ENCODE measurements at regions not wholly inside any gene's neighbourhood (a gene's known extent, or its start where the extent isn't known, plus 50 kb on each side); places are given as distances from the start of the nearest gene placed in this dataset.

GRCh38 chr3:31043184-31043819 lies 148.8 kb upstream of the GADL1 start:
- Mint-ChIP-seq H3K9me3 (peaks cover 0 to 1% of the 10 kb centered on the region in 2 donors), H3K27me3 (peaks cover 8 to 24% of the 10 kb centered on the region in 2 donors), H3K27ac (no peak overlapping the region), H3K36me3 (ENCODE audit: insufficient read depth) (no peaks in the 10 kb centered on the region), H3K4me1 (ENCODE audit: low read depth in 2 of 2) (no peaks in the 10 kb centered on the region), H3K4me3 (no peak overlapping the region)
- DNase-seq, result no peak
- no peak for ATAC-seq (replicated peaks)

GRCh38 chr3:31047673-31048072 lies 153.2 kb upstream of the GADL1 start:
- Mint-ChIP-seq H3K27ac (no peak overlapping the region), H3K36me3 (ENCODE audit: insufficient read depth) (no peaks in the 10 kb centered on the region), H3K4me3 (no peak overlapping the region), H3K27me3 (peaks cover 17 to 27% of the 10 kb centered on the region in 2 donors), H3K9me3 (peaks cover 0 to 3% of the 10 kb centered on the region in 2 donors), H3K4me1 (ENCODE audit: low read depth in 2 of 2) (no peaks in the 10 kb centered on the region)
- ATAC-seq (replicated peaks), result no peak
- no peak for DNase-seq

- Mint-ChIP-seq H3K27ac (no peak overlapping the region), H3K27me3 (peaks cover 17 to 27% of the 10 kb centered on the region in 2 donors), H3K4me1 (ENCODE audit: low read depth in 2 of 2) (no peaks in the 10 kb centered on the region), H3K4me3 (no peak overlapping the region), H3K9me3 (peaks cover 0 to 3% of the 10 kb centered on the region in 2 donors), H3K36me3 (ENCODE audit: insufficient read depth) (no peaks in the 10 kb centered on the region)
- ATAC-seq (replicated peaks) (no peak), DNase-seq (no peak)
Observed at GRCh38 chr3:31048143-31048542, 153.7 kb upstream of the GADL1 start.

- ATAC-seq (replicated peaks) (no peak), DNase-seq (no peak)
- Mint-ChIP-seq H3K4me1 (ENCODE audit: low read depth in 2 of 2) (no peaks in the 10 kb centered on the region), H3K36me3 (ENCODE audit: insufficient read depth) (no peaks in the 10 kb centered on the region), H3K9me3 (peaks cover 0 to 2% of the 10 kb centered on the region in 2 donors), H3K27ac (no peak overlapping the region), H3K4me3 (no peak overlapping the region), H3K27me3 (peaks cover 17 to 27% of the 10 kb centered on the region in 2 donors)
Observed at GRCh38 chr3:31050296-31050695, 155.8 kb upstream of the GADL1 start.

GRCh38 chr3:31051226-31051625 lies 156.8 kb upstream of the GADL1 start:
- ATAC-seq (replicated peaks) (no peak), DNase-seq (no peak)
- H3K4me3 Mint-ChIP-seq, result no peak overlapping the region
- H3K27ac Mint-ChIP-seq, result no peak overlapping the region
- no peaks in the 10 kb centered on the region for H3K4me1 Mint-ChIP-seq (ENCODE audit: low read depth in 2 of 2)
- H3K9me3 Mint-ChIP-seq, result peaks cover 0 to 2% of the 10 kb centered on the region in 2 donors
- H3K36me3 Mint-ChIP-seq (ENCODE audit: insufficient read depth), result no peaks in the 10 kb centered on the region
- peaks cover 17 to 27% of the 10 kb centered on the region in 2 donors for H3K27me3 Mint-ChIP-seq

GRCh38 chr3:31053299-31053698 lies 158.8 kb upstream of the GADL1 start:
- no peaks in the 10 kb centered on the region for H3K36me3 Mint-ChIP-seq (ENCODE audit: insufficient read depth)
- no peak for DNase-seq
- H3K27ac Mint-ChIP-seq, result no peak overlapping the region
- H3K4me1 Mint-ChIP-seq (ENCODE audit: low read depth in 2 of 2), result no peaks in the 10 kb centered on the region
- ATAC-seq (replicated peaks), result no peak
- peaks cover 0 to 2% of the 10 kb centered on the region in 2 donors for H3K9me3 Mint-ChIP-seq
- peaks cover 3 to 18% of the 10 kb centered on the region in 2 donors for H3K27me3 Mint-ChIP-seq
- no peak overlapping the region for H3K4me3 Mint-ChIP-seq

- Mint-ChIP-seq H3K36me3 (ENCODE audit: insufficient read depth) (no peaks in the 10 kb centered on the region), H3K9me3 (peaks cover 2 to 5% of the 10 kb centered on the region in 2 donors), H3K4me1 (ENCODE audit: low read depth in 2 of 2) (no peaks in the 10 kb centered on the region), H3K27me3 (peaks cover 0 to 14% of the 10 kb centered on the region in 2 donors), H3K4me3 (no peak overlapping the region), H3K27ac (no peak overlapping the region)
- no peak for DNase-seq
- no peak for ATAC-seq (replicated peaks)
Observed at GRCh38 chr3:31054032-31054431, 159.6 kb upstream of the GADL1 start.

- Mint-ChIP-seq H3K4me1 (ENCODE audit: low read depth in 2 of 2) (no peaks in the 10 kb centered on the region), H3K27me3 (peaks cover 0 to 5% of the 10 kb centered on the region in 2 donors), H3K4me3 (no peak overlapping the region), H3K27ac (no peak overlapping the region), H3K9me3 (peaks cover 2 to 12% of the 10 kb centered on the region in 2 donors), H3K36me3 (ENCODE audit: insufficient read depth) (no peaks in the 10 kb centered on the region)
- ATAC-seq (replicated peaks), result no peak
- no peak for DNase-seq
Observed at GRCh38 chr3:31055757-31056156, 161.3 kb upstream of the GADL1 start.

- Mint-ChIP-seq H3K4me3 (no peak overlapping the region), H3K4me1 (ENCODE audit: low read depth in 2 of 2) (no peaks in the 10 kb centered on the region), H3K27me3 (peaks cover 0 to 6% of the 10 kb centered on the region in 2 donors), H3K27ac (no peak overlapping the region), H3K9me3 (peaks cover 0 to 12% of the 10 kb centered on the region in 2 donors), H3K36me3 (ENCODE audit: insufficient read depth) (no peaks in the 10 kb centered on the region)
- ATAC-seq (replicated peaks) (no peak), DNase-seq (no peak)
Observed at GRCh38 chr3:31057891-31058290, 163.4 kb upstream of the GADL1 start.

- Mint-ChIP-seq H3K27ac (no peak overlapping the region), H3K9me3 (peaks cover 0 to 7% of the 10 kb centered on the region in 2 donors), H3K36me3 (ENCODE audit: insufficient read depth) (no peaks in the 10 kb centered on the region), H3K4me1 (ENCODE audit: low read depth in 2 of 2) (no peaks in the 10 kb centered on the region), H3K4me3 (no peak overlapping the region), H3K27me3 (peaks cover 0 to 12% of the 10 kb centered on the region in 2 donors)
- DNase-seq, result no peak
- ATAC-seq (replicated peaks), result no peak
Observed at GRCh38 chr3:31064021-31064420, 169.6 kb upstream of the GADL1 start.

- Mint-ChIP-seq H3K4me3 (no peak overlapping the region), H3K27me3 (peaks cover 0 to 12% of the 10 kb centered on the region in 2 donors), H3K36me3 (ENCODE audit: insufficient read depth) (no peaks in the 10 kb centered on the region), H3K27ac (no peak overlapping the region), H3K9me3 (no peaks in the 10 kb centered on the region), H3K4me1 (ENCODE audit: low read depth in 2 of 2) (no peaks in the 10 kb centered on the region)
- DNase-seq (no peak), ATAC-seq (replicated peaks) (no peak)
Observed at GRCh38 chr3:31065765-31066164, 171.3 kb upstream of the GADL1 start.

GRCh38 chr3:31067004-31067403 lies 172.5 kb upstream of the GADL1 start:
- Mint-ChIP-seq H3K36me3 (ENCODE audit: insufficient read depth) (no peaks in the 10 kb centered on the region), H3K27me3 (peaks cover 0 to 12% of the 10 kb centered on the region in 2 donors), H3K27ac (no peak overlapping the region), H3K4me1 (ENCODE audit: low read depth in 2 of 2) (no peaks in the 10 kb centered on the region), H3K9me3 (no peaks in the 10 kb centered on the region), H3K4me3 (no peak overlapping the region)
- ATAC-seq (replicated peaks) (no peak), DNase-seq (no peak)

GRCh38 chr3:31075471-31075870 lies 181.0 kb upstream of the GADL1 start:
- H3K27ac Mint-ChIP-seq, result no peak overlapping the region
- peaks cover 4 to 8% of the 10 kb centered on the region in 2 donors for H3K27me3 Mint-ChIP-seq
- no peaks in the 10 kb centered on the region for H3K4me1 Mint-ChIP-seq (ENCODE audit: low read depth in 2 of 2)
- no peak overlapping the region for H3K4me3 Mint-ChIP-seq
- DNase-seq, result no peak
- ATAC-seq (replicated peaks), result no peak
- H3K36me3 Mint-ChIP-seq (ENCODE audit: insufficient read depth), result no peaks in the 10 kb centered on the region
- H3K9me3 Mint-ChIP-seq, result no peaks in the 10 kb centered on the region

- no peak overlapping the region for H3K27ac Mint-ChIP-seq
- no peak for DNase-seq
- H3K36me3 Mint-ChIP-seq (ENCODE audit: insufficient read depth), result no peaks in the 10 kb centered on the region
- peaks cover 8% of the 10 kb centered on the region in 2 donors for H3K27me3 Mint-ChIP-seq
- no peaks in the 10 kb centered on the region for H3K4me1 Mint-ChIP-seq (ENCODE audit: low read depth in 2 of 2)
- H3K4me3 Mint-ChIP-seq, result no peak overlapping the region
- no peak for ATAC-seq (replicated peaks)
- H3K9me3 Mint-ChIP-seq, result no peaks in the 10 kb centered on the region
Observed at GRCh38 chr3:31075876-31076275, 181.4 kb upstream of the GADL1 start.
